ENCODE measurements at regions not wholly inside any gene's neighbourhood (a gene's known extent, or its start where the extent isn't known, plus 50 kb on each side); places are given as distances from the start of the nearest gene placed in this dataset.

- TF ChIP-seq, protein P1, sequence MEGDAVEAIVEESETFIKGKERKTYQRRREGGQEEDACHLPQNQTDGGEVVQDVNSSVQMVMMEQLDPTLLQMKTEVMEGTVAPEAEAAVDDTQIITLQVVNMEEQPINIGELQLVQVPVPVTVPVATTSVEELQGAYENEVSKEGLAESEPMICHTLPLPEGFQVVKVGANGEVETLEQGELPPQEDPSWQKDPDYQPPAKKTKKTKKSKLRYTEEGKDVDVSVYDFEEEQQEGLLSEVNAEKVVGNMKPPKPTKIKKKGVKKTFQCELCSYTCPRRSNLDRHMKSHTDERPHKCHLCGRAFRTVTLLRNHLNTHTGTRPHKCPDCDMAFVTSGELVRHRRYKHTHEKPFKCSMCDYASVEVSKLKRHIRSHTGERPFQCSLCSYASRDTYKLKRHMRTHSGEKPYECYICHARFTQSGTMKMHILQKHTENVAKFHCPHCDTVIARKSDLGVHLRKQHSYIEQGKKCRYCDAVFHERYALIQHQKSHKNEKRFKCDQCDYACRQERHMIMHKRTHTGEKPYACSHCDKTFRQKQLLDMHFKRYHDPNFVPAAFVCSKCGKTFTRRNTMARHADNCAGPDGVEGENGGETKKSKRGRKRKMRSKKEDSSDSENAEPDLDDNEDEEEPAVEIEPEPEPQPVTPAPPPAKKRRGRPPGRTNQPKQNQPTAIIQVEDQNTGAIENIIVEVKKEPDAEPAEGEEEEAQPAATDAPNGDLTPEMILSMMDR (IDR thresholded peaks at IDR 0.05; ENCODE audit: insufficient read depth, low read length, poor library complexity, severe bottlenecking), result no peak
- no peak for TF ChIP-seq EZH2phosphoT487 (conservative IDR thresholded peaks at IDR 0.05; ENCODE audit: low read length)
Measured at GRCh38 chr18:14959550-14959949, 211.6 kb downstream of the ANKRD30B start.
